Fibroblast of villous mesenchyme (primary cell): ENCODE measurements at regions not wholly inside any gene's neighbourhood (a gene's known extent, or its start where the extent isn't known, plus 50 kb on each side); places are given as distances from the start of the nearest gene placed in this dataset.
"Not testable (repeated sequence)": the region's sequence is repeated elsewhere in the genome, so short reads cannot be mapped to it uniquely, and the experiment has no call there.

Experiments
- DNase-seq: peaks from one replicate; pipeline ENCODE4 v3.0.0-alpha.2; 2010; ENCODE audit warnings: low read depth
- H3K4me3 ChIP-seq: 2 replicates; pipeline ENCODE4 v1.5.1; 2011; ENCODE audit warnings: low read depth, mild to moderate bottlenecking, low read length
- CTCF ChIP-seq: IDR thresholded peaks from 2 replicates; pipeline ENCODE4 v1.5.1; 2012; ENCODE audit warnings: low read depth, mild to moderate bottlenecking, low read length; ENCODE audit not compliant: insufficient read depth

GRCh38 chr4:176622251-176622948 is 170.3 kb downstream of the VEGFC start:
- no peak for TF ChIP-seq CTCF
- peak; percentile 91 for DNase-seq
- H3K4me3 ChIP-seq = no peak overlapping the region

GRCh38 chr4:176624983-176625610 is 167.6 kb downstream of the VEGFC start:
- not testable (repeated sequence) for H3K4me3 ChIP-seq, DNase-seq

- no peak overlapping the region for H3K4me3 ChIP-seq
- DNase-seq = no peak
- no peak for TF ChIP-seq CTCF
Measured at GRCh38 chr4:176627916-176628315, 164.8 kb downstream of the VEGFC start.

- TF ChIP-seq CTCF = no peak
- no peak for DNase-seq
Measured at GRCh38 chr4:176631611-176632010, 161.1 kb downstream of the VEGFC start.

More at GRCh38 chr4:176631611-176632010, 161.1 kb downstream of the VEGFC start:
- no peak overlapping the region for H3K4me3 ChIP-seq
